Loucy (cell line): ENCODE measurements at regions not wholly inside any gene's neighbourhood (a gene's known extent, or its start where the extent isn't known, plus 50 kb on each side); places are given as distances from the start of the nearest gene placed in this dataset.

ENCODE experiments used
- CTCF ChIP-seq: fragments of 200-600 bp; sonication (generic); conservative IDR thresholded peaks from 2 replicates; pipeline ENCODE4 v1.5.1; 2014; ENCODE audit warnings: mild to moderate bottlenecking, antibody characterized with exemption, low read length
- EZH2phosphoT487 ChIP-seq: fragments of 200-600 bp; IDR thresholded peaks from 2 replicates; pipeline ENCODE4 v1.6.1; 2018; ENCODE audit warnings: antibody characterized with exemption, mild to moderate bottlenecking, moderate library complexity, borderline replicate concordance

- TF ChIP-seq CTCF (no peak), EZH2phosphoT487 (no peak)
Observed at GRCh38 chr10:80893256-80893655, 355.6 kb downstream of the SH2D4B start.
